SK-N-SH (cell line): ENCODE measurements at regions not wholly inside any gene's neighbourhood (a gene's known extent, or its start where the extent isn't known, plus 50 kb on each side); places are given as distances from the start of the nearest gene placed in this dataset.

Experiments used
- CTCF ChIA-PET: fragments of 300-600, 350-600 bp; formaldehyde crosslinking; extraction: SDS; loops from one replicate; lab custom pipeline; 2021; lab: Yijun Ruan, JAX
- POLR2A ChIA-PET: fragments of 350-600 bp; sonication (Branson Sonifier 250); formaldehyde crosslinking; extraction: SDS; loops from one replicate; lab custom pipeline; 2020; ENCODE audit warnings: antibody characterized with exemption, inconsistent platforms; lab: Yijun Ruan, JAX
- DNase-seq: peaks from one replicate; pipeline ENCODE4 v3.0.0; 2012
- H2AFZ ChIP-seq: fragments of 200-600 bp; sonication (generic); 2 replicates; pipeline ENCODE4 v1.8.1; 2016; ENCODE audit warnings: antibody characterized with exemption, mild to moderate bottlenecking, low read depth
- H3F3A ChIP-seq: fragments of 200-600 bp; sonication (generic); replicated peaks from 2 replicates; pipeline ENCODE3; 2016; ENCODE audit warnings: antibody characterized with exemption, mild to moderate bottlenecking; ENCODE audit not compliant: insufficient read depth
- H3K27ac ChIP-seq, 2 experiments: fragments of 200-500 bp in 1 of 2; fragments of 200-600 bp in 1 of 2; sonication (Bioruptor generic) in 1 of 2; sonication (generic), shearing (Covaris generic) in 1 of 2; 2 replicates each; pipeline versions ENCODE4 v1.5.1 to v1.6.1; 2014 to 2016; ENCODE audit warnings: low read depth in 2 of 2, inconsistent platforms in 1 of 2, low read length in 1 of 2, mild to moderate bottlenecking in 1 of 2, mixed read lengths in 1 of 2
- H3K27me3 ChIP-seq: fragments of 200-600 bp; sonication (generic), shearing (Covaris generic); 2 replicates; pipeline ENCODE4 v1.6.1; 2016; ENCODE audit warnings: mixed run types; ENCODE audit not compliant: insufficient read depth
- H3K36me3 ChIP-seq, 2 experiments: fragments of 200-500 bp in 1 of 2; fragments of 200-600 bp in 1 of 2; sonication (Bioruptor generic) in 1 of 2; sonication (generic) in 1 of 2; replicated peaks in 1 of 2; 2 replicates each; pipeline versions ENCODE3 to v1.5.1; 2014 to 2016; ENCODE audit warnings: low read length in 1 of 2, mild to moderate bottlenecking in 1 of 2; ENCODE audit not compliant: insufficient read depth in 2 of 2, control insufficient read depth in 1 of 2
- H3K4me1 ChIP-seq, 2 experiments: fragments of 200-500 bp in 1 of 2; fragments of 200-600 bp in 1 of 2; sonication (Bioruptor generic) in 1 of 2; sonication (generic), shearing (Covaris generic) in 1 of 2; 2 replicates each; pipeline versions ENCODE4 v1.5.1 to v1.6.1; 2014 to 2016; ENCODE audit warnings: low read depth in 1 of 2, low read length in 1 of 2, mixed run types in 1 of 2; ENCODE audit not compliant: insufficient read depth in 2 of 2, control insufficient read depth in 1 of 2
- H3K4me2 ChIP-seq: fragments of 200-600 bp; sonication (generic), shearing (Covaris generic); 2 replicates; pipeline ENCODE4 v1.6.1; 2017; ENCODE audit warnings: mixed run types
- H3K4me3 ChIP-seq, 2 experiments: fragments of 200-500 bp in 1 of 2; fragments of 200-600 bp in 1 of 2; sonication (Bioruptor generic) in 1 of 2; sonication (generic), shearing (Covaris generic) in 1 of 2; 2 replicates each; pipeline versions ENCODE4 v1.5.1 to v1.8.1; 2014 to 2016; ENCODE audit warnings: low read depth in 2 of 2, inconsistent platforms in 1 of 2, low read length in 1 of 2, mild to moderate bottlenecking in 1 of 2, mixed read lengths in 1 of 2, moderate library complexity in 1 of 2
- H3K79me2 ChIP-seq: fragments of 200-600 bp; sonication (generic); 2 replicates; pipeline ENCODE4 v1.8.1; 2017; ENCODE audit warnings: mild to moderate bottlenecking; ENCODE audit not compliant: insufficient read depth
- H3K9ac ChIP-seq: fragments of 200-600 bp; sonication (generic); 2 replicates; pipeline ENCODE4 v1.6.1; 2017; ENCODE audit warnings: mixed run types
- H3K9me2 ChIP-seq: fragments of 200-600 bp; sonication (generic); 2 replicates; pipeline ENCODE4 v1.6.1; 2017; ENCODE audit warnings: mixed run types
- H3K9me3 ChIP-seq: fragments of 200-600 bp; sonication (generic); 2 replicates; pipeline ENCODE4 v1.6.1; 2017; ENCODE audit warnings: mixed run types, mild to moderate bottlenecking, moderate library complexity
- H4K20me1 ChIP-seq: fragments of 200-600 bp; sonication (generic); 2 replicates; pipeline ENCODE4 v1.6.1; 2017; ENCODE audit warnings: mild to moderate bottlenecking, mixed run types; ENCODE audit not compliant: insufficient read depth
- CHD2 ChIP-seq: fragments of 150-350 bp; IDR thresholded peaks from 2 replicates; pipeline ENCODE4 v1.6.1; 2018; ENCODE audit warnings: low read length; ENCODE audit not compliant: partially characterized antibody
- EP300 ChIP-seq, 2 experiments: IDR thresholded peaks; 2 replicates each; pipeline versions ENCODE4 v1.4.0 to v1.6.1; 2012; ENCODE audit warnings: borderline replicate concordance in 1 of 2, low read depth in 1 of 2, low read length in 1 of 2
- GATA2 ChIP-seq: sonication (generic); formaldehyde crosslinking; IDR thresholded peaks from 2 replicates; pipeline ENCODE4 v1.5.0; 2020; ENCODE audit warnings: mild to moderate bottlenecking, missing genetic modification reagents
- MXI1 ChIP-seq: IDR thresholded peaks from 2 replicates; pipeline ENCODE4 v1.6.1; 2012; ENCODE audit warnings: mild to moderate bottlenecking, low read depth, low read length, improper control_type of control experiment
- NFIC ChIP-seq: IDR thresholded peaks from 2 replicates; pipeline ENCODE4 v1.4.0; 2012; ENCODE audit warnings: borderline replicate concordance
- NRF1 ChIP-seq: IDR thresholded peaks from 2 replicates; pipeline ENCODE4 v1.6.1; 2012; ENCODE audit warnings: low read depth, mild to moderate bottlenecking, low read length
- POLR2AphosphoS5 ChIP-seq: IDR thresholded peaks from 2 replicates; pipeline ENCODE4 v1.6.1; 2012; ENCODE audit warnings: low read depth, low read length
- RAD21 ChIP-seq: IDR thresholded peaks from 2 replicates; pipeline ENCODE4 v1.6.1; 2012; ENCODE audit warnings: mild to moderate bottlenecking, low read length
- RCOR1 ChIP-seq: fragments of 150-350 bp; IDR thresholded peaks from 2 replicates; pipeline ENCODE4 v1.6.1; 2017; ENCODE audit warnings: antibody characterized with exemption, low read length
- RXRA ChIP-seq: IDR thresholded peaks from 2 replicates; pipeline ENCODE4 v1.4.0; 2012; ENCODE audit warnings: low read depth, mild to moderate bottlenecking, borderline replicate concordance
- TCF12 ChIP-seq: IDR thresholded peaks from 2 replicates; pipeline ENCODE4 v1.4.0; 2012
- TEAD4 ChIP-seq: IDR thresholded peaks from 2 replicates; pipeline ENCODE4 v1.4.0; 2012; ENCODE audit warnings: mild to moderate bottlenecking, borderline replicate concordance; ENCODE audit not compliant: insufficient read depth
- YY1 ChIP-seq: IDR thresholded peaks from 2 replicates; pipeline ENCODE4 v1.4.0; 2012; ENCODE audit warnings: low read depth, mild to moderate bottlenecking
- WGBS: methylation state at CpG from one replicate; pipeline ENCODE4 v1.1.6; 2017; ENCODE audit warnings: low lambda C conversion rate; 5-methylcytosine and 5-hydroxymethylcytosine counted together
- TF ChIP-seq, protein P1 (sequence below): fragments of 200-600 bp; sonication (generic); IDR thresholded peaks from 2 replicates; pipeline ENCODE4 v1.6.1; 2017; ENCODE audit warnings: antibody characterized with exemption, mild to moderate bottlenecking, moderate library complexity
- TF ChIP-seq, protein P2 (sequence below): fragments of 150-350 bp; IDR thresholded peaks from 2 replicates; pipeline ENCODE4 v1.6.1; 2017; ENCODE audit warnings: antibody characterized with exemption, low read length, low read depth, borderline replicate concordance
- TF ChIP-seq, protein P3 (sequence below): IDR thresholded peaks from 2 replicates; pipeline ENCODE4 v1.4.0; 2012; ENCODE audit warnings: low read depth, borderline replicate concordance

DNA sequence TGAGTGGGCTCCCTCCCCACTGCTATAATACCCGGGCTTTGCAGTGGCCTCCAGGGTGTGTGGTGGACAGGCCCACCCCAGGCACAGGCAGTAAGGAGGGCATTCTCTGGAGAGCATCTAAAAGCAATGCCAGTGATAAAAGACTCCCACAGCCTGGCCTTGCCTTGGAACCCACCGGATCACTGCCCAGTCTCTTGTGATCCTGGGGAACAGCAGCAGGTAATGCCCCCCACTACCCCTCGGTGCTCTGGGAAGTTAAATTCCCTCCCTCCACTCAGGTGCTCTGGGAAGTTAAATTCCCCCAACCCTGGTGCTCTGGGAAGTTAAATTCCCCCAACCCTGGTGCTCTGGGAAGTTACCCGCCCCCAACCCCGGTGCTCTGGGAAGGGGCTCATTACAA lies 565.2 kb downstream of the TCERG1L start:
- Histone ChIP-seq H4K20me1 (no peaks in the 10 kb centered on the region), H3K27ac (no peak overlapping the region), H3K4me3 (no peak overlapping the region), H3F3A (no peaks in the 10 kb centered on the region), H3K9ac (no peak overlapping the region), H2AFZ (no peak overlapping the region), H3K4me1 (peaks cover 0 to 16% of the 10 kb centered on the region in 2 experiments; a peak in 2 of 4 replicates), H3K9me2 (no peaks in the 10 kb centered on the region)
- 21% methylated on average over 3 of the region's 5 CpGs for WGBS
- ChIA-PET CTCF (no interaction called here), POLR2A (no interaction called here)
- no peak for DNase-seq
- TF ChIP-seq, protein P1, sequence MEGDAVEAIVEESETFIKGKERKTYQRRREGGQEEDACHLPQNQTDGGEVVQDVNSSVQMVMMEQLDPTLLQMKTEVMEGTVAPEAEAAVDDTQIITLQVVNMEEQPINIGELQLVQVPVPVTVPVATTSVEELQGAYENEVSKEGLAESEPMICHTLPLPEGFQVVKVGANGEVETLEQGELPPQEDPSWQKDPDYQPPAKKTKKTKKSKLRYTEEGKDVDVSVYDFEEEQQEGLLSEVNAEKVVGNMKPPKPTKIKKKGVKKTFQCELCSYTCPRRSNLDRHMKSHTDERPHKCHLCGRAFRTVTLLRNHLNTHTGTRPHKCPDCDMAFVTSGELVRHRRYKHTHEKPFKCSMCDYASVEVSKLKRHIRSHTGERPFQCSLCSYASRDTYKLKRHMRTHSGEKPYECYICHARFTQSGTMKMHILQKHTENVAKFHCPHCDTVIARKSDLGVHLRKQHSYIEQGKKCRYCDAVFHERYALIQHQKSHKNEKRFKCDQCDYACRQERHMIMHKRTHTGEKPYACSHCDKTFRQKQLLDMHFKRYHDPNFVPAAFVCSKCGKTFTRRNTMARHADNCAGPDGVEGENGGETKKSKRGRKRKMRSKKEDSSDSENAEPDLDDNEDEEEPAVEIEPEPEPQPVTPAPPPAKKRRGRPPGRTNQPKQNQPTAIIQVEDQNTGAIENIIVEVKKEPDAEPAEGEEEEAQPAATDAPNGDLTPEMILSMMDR: no peak
- TF ChIP-seq GATA2 (CRISPR knock-in tag) (no peak), NFIC (no peak), RAD21 (no peak), POLR2AphosphoS5 (no peak), EP300 (IDR thresholded peaks at IDR 0.05; ENCODE audit: borderline replicate concordance in 1 of 2, low read depth in 1 of 2, low read length in 1 of 2) (no peak), TCF12 (no peak), RCOR1 (no peak), MXI1 (no peak), YY1 (no peak), TEAD4 (no peak), RXRA (no peak)
- TF ChIP-seq, protein P2, sequence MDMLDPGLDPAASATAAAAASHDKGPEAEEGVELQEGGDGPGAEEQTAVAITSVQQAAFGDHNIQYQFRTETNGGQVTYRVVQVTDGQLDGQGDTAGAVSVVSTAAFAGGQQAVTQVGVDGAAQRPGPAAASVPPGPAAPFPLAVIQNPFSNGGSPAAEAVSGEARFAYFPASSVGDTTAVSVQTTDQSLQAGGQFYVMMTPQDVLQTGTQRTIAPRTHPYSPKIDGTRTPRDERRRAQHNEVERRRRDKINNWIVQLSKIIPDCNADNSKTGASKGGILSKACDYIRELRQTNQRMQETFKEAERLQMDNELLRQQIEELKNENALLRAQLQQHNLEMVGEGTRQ: no peak
- TF ChIP-seq, all 33 proteins: peak for 0
- H3K27me3 ChIP-seq: no peaks in the 10 kb centered on the region
- no peak overlapping the region for H3K4me2 ChIP-seq
- no peaks in the 10 kb centered on the region for H3K79me2 ChIP-seq
- H3K9me3 ChIP-seq: no peaks in the 10 kb centered on the region
- no peaks in the 10 kb centered on the region for H3K36me3 ChIP-seq

DNA sequence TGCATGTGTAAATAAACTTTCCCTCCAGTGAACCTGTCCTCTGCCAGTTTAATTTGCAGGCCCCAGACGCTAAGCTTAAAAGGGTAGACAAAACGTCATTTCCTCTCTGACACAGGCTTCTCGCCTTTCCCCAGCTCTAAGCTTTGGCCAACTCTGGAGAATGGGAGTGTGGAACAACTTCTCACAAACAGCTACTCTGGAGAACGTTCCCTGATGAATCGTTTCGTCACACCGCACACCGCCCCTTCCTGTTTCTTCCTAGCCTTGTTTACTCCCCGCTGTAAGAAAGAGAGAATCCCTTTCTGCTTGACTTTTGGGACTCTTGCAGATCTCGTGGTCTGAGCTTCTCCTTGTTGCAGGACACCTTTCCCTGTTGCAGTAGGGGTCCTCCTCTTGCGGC lies 564.2 kb downstream of the TCERG1L start:
- Histone ChIP-seq H3K27ac (no peak overlapping the region; a peak in 1 of 4 replicates), H3K4me2 (no peak overlapping the region), H3K4me3 (no peak overlapping the region), H3K9ac (no peak overlapping the region), H3K4me1 (peaks cover 0 to 16% of the 10 kb centered on the region in 2 experiments; a peak in 2 of 4 replicates), H3K36me3 (no peaks in the 10 kb centered on the region), H4K20me1 (no peaks in the 10 kb centered on the region), H3K27me3 (no peaks in the 10 kb centered on the region), H3K79me2 (no peaks in the 10 kb centered on the region), H3K9me3 (no peaks in the 10 kb centered on the region), H2AFZ (no peak overlapping the region), H3K9me2 (no peaks in the 10 kb centered on the region), H3F3A (no peaks in the 10 kb centered on the region)
- no peak for TF ChIP-seq MXI1
- TF ChIP-seq GATA2 (CRISPR knock-in tag): no peak
- TF ChIP-seq EP300 (IDR thresholded peaks at IDR 0.05; ENCODE audit: borderline replicate concordance in 1 of 2, low read depth in 1 of 2, low read length in 1 of 2): no peak
- no peak for TF ChIP-seq NRF1
- no peak for TF ChIP-seq CHD2
- TF ChIP-seq, protein P3, sequence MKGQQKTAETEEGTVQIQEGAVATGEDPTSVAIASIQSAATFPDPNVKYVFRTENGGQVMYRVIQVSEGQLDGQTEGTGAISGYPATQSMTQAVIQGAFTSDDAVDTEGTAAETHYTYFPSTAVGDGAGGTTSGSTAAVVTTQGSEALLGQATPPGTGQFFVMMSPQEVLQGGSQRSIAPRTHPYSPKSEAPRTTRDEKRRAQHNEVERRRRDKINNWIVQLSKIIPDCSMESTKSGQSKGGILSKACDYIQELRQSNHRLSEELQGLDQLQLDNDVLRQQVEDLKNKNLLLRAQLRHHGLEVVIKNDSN: no peak
- CTCF ChIA-PET: no interaction called here
- POLR2A ChIA-PET: no interaction called here
- no peak for DNase-seq
- WGBS: 53% methylated on average over 11 of the region's 11 CpGs
